GM19372 (cell line): ENCODE measurements at regions not wholly inside any gene's neighbourhood (a gene's known extent, or its start where the extent isn't known, plus 50 kb on each side); places are given as distances from the start of the nearest gene placed in this dataset.
"Not testable (repeated sequence)": the region's sequence is repeated elsewhere in the genome, so short reads cannot be mapped to it uniquely, and the experiment has no call there.

Source experiments
- ATAC-seq: cut with Tn5 transposase; IDR thresholded peaks from one replicate; pipeline ENCODE4 v1.9.1; 2021; ENCODE audit warnings: mild to moderate bottlenecking, low read depth, moderate library complexity; ENCODE audit not compliant: unreplicated experiment

DNA sequence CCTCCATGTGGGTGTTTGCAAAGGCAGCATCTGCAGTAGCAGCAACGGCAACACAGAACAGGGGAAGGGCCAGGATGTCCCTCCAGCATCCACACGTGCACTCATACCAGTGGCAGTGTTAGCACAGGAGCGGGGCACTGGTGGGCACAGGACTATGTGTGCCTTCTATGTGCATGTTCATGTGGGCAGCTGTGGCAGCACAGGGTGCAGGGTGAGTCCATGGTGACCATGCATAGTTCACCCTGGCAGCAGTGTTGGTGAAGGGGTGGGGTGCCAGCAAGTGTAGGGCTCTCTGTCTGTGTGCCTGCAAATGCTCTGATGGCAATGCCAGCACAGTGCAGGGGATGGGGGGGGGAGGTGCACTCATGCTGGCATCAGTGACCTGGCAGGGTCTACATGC is 222.1 kb upstream of the SOX14 start:
- no peak for ATAC-seq

DNA sequence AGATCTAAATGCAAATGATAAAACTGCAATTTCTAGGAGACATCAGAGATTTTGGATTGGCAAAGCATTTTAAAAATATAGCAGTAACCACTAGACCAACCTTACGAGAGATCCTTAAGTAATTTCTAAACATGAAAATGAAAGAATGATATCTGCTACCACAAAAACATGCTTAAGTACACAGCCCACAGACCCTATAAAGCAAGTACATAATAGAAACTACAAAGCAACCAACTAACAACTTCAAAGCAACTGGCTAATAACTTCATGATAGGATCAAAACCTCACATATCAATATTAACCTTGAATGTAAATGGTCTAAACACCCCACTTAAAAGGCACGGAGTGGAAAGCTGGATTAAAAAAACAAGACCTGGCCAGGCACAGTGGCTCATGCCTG is 209.9 kb upstream of the SOX14 start:
- no peak for ATAC-seq

DNA sequence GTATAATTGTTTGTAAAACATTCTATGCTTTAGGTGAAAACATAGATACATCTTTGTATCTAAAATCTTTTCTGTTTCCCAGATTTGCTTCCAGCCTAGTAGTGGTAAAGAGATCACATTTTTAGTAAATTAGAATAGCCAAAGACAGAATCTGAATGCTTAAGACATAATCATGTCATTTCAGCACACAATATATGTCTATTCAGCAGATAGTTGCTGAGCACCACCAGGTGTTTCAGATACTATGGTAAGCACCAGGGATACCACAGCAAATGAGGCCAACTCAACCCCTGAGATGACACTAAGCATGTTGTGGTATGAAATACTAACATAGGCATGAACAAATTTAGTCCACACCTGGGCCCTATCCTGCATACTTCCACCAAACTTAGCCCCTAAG is 195.2 kb upstream of the SOX14 start:
- no peak for ATAC-seq

DNA sequence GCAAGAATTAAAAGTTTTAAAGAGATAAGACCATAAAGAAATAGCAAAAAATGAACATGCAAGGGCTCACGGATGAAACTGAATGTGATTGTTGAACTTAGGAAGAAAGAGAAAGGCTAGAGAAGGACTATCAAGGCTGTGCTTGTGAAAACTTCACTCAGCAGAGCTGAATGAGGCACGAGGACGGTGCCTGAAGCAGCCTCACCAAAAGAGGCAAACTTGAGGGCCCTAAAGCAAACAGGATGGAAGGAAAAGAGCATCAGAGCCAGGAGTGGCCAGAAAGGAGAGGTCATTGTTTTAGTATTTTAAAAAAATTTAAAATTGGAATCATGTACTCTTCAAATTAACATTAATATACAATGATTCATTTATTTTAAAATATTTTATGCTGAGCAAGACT is 191.2 kb upstream of the SOX14 start:
- ATAC-seq, result no peak

DNA sequence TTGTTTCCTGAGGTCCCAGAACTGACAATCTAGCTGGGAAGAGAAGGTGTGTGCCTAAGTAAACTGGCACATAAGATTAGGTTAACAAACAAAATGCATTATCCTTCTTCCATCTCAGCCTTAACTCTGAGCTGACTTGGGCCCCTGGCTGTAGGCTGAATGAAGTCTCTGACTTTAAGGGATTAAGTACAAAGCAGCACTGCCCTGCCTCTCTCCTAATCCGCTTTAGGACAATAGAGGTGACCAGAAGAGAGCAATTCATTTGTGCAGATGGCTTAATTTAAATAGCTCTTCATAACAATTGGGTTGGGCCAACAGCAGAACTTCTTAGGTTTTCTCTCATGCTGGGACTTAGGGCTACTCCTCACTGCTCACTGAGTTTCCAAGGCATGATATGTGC is 181.6 kb upstream of the SOX14 start:
- ATAC-seq, result no peak

DNA sequence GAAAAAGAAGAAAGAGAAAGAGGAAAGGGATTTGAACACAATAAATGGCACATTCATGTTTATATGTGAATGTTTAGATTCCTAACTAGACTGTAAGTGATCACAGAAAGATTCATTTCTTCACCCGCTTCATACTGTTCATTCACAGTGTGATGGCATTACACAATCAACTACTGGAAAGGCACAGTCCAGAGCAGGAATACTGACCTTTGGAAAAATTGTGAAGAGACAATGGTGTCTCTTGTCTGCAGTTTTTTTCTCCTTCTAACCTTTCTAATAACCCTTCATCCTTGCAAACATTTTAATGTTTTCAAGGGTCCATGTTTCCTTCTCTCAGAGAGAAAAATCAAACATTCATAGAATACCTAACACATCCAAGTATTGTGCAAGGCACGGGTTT is 180.9 kb upstream of the SOX14 start:
- no peak for ATAC-seq

DNA sequence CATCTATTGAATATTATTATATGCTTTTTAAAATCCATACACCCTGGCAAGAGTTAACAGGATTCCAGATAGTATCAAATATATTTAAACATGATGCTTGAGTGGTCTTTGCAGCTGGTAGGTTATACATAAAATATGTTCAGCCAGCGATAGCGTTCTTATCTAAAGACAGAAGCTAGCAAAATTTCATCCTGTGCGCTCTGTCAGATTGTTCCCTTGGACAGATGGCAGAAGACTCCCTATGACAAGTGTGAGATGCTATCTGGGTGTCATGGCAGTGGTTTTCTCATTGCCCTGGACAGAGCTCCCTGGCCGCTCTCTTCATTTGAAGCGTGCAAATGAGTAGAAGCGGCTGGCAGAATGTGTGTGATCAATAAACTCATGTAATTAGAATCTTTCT is 175.2 kb upstream of the SOX14 start:
- ATAC-seq, result no peak

DNA sequence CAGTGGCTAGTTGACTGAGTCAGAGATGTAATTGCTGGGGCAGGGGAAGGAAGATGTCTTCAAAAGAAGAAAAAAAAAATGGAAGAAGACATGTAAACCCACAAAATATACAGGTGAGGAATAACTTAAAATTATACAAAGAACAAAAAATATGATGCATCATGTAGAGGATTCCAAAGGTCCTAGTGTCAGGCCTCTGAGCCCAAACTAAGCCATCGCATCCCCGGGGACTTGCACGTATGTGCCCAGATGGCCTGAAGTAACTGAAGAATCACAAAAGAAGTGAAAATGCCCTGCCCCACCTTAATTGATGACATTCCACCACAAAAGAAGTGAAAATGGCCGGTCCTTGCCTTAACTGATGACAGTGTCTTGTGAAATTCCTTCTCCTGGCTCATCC is 168.7 kb upstream of the SOX14 start:
- not testable (repeated sequence) for ATAC-seq

DNA sequence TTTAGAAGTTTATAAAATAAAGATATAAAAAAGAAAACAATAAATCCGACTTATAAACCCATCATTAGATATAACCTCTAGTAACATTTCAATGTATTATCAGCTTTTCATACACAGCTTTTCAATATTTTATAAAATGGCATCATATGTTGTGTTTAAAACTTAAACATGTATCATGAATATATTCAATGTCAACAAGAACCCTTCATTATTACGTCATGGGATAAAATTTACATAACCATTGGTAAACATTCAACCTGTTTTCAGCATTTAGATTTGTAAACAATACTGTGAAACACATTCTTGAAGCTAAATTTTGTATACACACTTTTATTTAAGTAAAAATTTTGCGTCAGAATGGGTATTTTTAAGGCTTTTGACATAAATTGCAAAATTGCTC is 153.4 kb upstream of the SOX14 start:
- no peak for ATAC-seq

DNA sequence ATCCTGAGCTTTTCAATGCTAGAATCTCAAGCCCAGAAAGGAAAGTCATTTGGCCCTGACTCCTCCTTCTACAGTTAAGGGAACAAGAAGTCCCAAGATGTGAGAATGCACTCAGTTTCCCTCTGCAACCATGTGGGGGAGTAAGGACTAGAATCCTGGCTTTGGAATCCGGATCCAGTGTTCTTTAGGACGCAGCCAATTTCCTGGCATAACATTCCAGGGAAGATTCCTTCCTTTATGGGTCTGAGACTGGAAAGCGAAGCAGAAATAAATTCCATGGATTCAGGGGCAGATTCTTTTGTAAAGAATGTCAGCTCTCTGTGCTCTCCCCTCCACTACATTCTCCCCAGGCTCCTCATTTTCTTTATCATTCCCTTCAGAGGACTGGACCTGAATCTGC is 151.8 kb upstream of the SOX14 start:
- no peak for ATAC-seq

DNA sequence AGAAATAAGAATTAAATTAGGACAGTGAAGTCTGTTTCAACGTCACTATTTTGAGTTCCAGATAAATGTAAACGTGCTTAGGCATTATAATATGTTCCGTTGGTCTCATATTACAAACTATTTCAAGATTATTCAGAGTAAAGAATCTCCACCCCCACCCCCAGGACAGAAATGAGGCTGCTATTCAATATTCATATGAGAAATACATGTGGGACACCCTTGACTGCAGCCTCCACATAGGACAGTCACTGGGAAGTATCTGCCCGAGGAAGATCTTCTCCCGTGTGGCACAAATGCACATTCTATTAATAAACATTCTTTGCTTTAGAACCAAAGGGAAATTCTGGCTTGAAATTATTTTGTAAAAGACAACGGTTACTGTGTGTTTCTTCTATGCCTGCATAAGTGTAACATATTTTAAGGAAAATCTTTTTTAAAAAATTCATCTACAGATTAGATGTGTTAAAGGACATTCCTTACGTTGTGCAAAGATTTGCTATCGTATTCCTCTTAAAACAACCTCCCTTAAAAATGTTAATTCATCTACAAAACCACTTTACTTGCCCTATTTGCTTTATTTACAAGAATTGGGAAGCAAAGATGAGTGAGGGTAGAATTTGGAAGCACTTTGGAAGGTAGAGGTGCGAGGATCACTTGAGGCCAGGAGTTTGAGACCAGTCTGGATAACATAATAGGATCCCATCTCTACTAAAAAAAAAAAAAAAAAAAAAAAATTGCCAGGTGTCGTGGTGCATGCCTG is 148.3 kb upstream of the SOX14 start:
- no peak for ATAC-seq

DNA sequence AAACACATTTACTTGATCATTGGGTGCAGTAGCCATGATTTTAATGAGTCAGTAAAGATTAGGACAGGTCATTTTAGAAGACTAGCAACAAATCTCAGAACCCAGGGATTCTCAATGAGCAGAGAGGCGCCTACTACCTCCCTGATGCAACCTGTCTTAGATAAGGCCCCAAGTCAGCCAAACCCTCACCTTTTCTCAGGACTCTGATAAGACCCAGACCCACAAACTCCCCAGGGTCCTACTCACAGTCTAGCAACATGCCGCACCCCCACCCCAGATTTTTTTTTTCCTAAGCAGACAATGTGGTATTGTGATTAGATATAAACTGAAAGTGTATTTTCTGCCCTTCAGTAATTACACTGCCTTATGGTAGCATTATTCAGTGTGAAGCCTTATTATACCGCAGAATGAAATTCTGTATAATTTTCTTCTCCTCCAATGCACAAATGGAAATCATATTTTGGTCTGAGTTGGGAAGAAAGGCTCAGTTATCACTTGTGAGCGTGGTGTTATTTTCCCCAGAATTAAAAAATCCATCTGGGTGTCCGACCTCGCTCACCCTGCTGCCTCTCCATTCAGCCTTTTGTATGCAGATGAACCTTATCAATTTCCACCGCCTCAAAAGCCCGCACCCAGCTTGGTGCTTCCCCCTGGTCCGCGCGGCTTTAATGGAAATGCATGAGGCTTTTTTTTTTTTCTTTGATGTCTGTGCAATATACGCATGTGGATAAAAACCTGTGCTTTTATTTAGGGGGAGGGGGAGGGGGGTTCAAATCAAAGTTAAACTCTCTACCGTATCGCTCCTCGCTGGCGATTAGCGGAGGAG is 122.0 kb upstream of the SOX14 start:
- no peak for ATAC-seq

DNA sequence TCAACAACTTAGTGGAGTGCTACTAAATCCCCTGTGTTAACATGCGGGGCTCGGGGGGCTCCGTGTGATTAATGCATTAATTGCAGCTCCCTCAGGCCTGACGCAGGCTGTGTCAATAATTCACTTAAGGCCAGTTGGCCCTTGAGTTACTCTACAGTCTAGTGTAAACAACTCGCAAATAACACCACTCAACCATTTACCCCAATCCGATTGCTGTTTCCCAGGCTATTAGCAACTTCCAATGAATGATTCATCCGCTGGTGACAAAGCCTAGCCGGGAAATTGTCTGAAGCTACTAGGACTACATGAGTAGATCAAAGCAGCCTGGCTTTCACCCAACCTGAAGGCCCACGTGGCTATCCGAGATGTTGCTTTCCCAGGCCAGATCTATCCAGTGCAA is 121.3 kb upstream of the SOX14 start:
- ATAC-seq, result no peak

DNA sequence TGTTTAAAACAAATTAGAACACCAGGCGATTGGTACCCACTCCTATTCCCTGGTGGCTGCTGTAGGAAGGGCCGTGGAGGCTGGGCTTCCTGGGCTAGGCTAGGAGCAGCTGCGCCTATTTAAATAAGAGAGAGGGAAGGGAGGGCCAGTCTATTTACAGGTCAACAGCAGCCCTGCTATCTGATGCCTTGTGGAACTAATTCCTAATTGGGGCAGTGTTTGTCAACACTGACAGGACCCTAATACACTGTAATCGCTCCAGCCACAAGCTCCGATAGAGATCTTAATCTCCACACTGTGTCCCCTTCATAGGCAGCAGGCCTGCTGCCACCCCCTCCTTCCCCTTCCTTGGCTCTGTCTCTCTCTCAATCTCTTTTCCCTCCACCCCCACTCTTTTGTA is 116.9 kb upstream of the SOX14 start:
- ATAC-seq, result no peak

DNA sequence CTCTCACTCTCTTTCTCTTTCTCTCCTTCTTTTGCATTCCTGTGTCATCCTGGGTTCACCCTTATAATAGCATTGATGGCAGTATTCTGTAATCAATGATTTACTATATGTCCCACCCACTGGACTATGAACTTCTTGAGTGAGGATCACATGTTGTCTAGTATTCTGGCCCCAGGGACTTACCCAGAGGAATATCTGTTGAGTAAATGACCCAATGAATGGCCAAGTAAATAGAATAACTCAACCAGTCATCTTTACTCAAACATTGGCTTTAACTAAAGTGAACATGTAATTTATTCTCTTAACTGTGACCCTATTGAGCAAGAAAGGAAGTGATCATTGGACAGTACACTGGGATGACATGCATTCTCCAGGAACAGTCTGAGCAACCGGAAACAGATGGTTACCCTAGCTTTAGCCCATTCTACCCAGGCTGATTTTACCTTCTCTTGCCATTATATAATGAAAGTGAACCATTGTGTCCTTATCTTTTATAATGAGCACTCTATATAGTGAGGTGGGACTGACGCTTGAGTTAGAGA is 94.5 kb upstream of the SOX14 start:
- no peak for ATAC-seq

DNA sequence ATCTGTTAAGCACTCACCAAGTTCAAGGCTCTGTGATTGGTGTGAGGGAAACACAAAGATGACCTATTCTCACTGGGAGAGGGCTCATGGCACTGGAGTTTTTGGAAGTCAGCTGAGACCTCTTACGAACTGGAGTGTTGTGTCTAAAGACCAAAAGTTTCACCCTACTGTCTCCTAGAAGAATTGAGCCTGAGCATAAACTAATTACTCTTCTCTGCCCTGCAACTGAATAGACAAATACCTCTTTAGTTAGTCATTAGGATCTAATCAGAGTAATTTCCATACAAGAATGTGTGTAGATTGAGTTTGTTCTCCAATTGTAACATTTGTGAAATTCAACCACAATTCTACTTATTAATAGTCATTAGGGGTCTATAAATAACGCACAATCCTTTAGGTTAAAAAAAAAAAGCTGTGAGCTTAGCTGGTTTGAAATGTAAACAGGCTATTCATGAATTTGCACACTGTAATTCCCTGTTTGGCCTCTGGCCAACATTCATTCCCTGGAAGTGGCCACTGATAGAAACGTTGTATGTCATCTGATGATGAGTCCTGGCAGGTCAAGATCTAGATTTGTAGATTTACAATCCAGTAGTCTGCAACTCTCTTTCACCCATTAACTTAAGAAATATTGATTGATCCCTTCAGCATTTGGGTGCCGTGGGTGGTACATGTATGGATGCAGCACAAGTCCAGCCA is 76.8 kb upstream of the SOX14 start:
- ATAC-seq, result no peak

DNA sequence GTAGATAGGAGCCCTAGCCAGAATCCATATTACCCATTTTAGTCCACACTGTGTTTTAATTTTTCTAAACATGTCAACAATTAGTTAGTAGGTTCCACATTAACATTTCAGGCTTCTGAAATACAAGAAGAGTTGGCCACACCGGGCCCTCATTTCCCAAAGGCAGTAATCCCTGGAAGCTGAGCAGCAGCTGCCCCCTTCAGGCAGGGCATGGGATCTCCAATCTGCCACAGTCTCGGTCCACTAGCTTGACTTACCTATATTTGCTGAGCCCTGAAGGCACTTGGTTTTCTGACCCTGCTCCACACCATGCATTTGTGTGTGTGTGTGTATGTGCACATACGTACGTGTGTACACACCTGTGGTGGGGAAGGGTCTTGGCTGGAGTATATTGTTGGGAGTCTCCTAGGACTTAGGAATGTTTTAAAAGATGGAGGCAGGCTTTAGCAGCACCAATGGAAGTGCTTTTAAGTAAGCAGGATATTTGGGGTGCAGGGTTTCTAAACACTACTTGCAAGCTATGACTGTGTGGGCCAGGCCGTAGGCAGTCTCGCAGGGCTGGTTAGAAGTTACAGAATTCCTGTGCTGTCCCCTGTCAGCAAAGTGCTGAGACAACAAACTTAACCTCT is 71.2 kb upstream of the SOX14 start:
- ATAC-seq, result no peak

DNA sequence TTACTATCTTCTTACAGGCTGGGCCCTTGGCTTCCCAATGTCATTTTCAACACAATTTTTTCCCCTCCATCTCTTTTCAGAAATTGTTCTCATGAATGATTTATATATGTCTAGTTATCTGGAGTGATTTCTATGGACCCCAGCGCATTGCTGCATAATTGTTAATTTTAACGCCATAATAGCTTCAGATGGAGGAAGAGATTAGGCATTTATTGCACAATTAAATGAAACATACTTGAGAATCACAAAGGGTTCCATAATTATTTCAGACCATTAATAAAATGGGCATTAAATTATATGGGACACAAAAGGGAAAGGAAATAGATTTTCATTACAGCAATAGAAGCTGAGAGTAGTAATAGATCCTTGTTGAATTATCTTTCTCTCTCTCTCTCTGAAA is 70.3 kb upstream of the SOX14 start:
- no peak for ATAC-seq

DNA sequence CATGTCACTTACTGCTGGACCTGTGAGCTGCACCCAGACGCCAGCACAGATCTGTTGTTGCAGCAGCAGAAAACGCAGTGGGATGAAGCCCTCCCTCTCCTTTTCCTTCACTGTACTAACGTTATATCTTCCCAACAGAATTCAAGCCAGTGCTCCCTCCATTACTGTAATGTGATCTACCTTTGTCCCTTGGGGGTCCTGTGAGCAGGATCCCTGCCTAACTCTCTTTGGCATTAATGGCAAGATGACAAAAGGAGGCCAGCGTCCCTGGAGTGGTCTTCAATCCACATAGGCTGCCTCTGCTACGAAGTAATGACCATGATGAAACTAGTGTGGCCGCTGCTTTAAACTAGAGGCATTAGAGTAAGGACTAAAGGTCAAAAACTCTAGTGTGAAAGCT is 69.3 kb upstream of the SOX14 start:
- ATAC-seq, result no peak

DNA sequence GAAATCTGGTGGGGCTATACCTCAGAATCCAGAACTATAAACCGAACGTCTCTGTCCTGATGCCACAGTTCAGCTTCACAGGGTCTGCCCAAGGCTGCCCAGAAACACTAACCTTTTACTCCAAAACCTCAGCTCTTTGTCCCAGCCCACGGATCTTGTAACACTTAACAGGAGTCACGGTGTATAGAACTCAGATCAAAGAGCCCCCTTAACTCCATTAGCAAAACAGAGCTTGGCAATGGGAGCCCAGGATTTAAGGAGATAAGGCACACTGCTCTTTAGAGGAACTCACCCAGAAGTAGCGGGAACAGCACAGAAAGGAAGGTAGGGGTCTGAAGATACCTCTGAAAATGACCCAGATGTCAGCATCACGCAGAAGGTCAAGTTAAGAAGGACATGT is 68.8 kb upstream of the SOX14 start:
- ATAC-seq, result no peak
